H1 (cell line): ENCODE measurements at regions not wholly inside any gene's neighbourhood (a gene's known extent, or its start where the extent isn't known, plus 50 kb on each side); places are given as distances from the start of the nearest gene placed in this dataset.
A peak's percentile ranks its signal among the peaks of the same experiment; 100 is the strongest.

ENCODE experiments used
- CTCF ChIA-PET: fragments of 300-600 bp; sonication (Branson Sonifier 250); formaldehyde crosslinking; loops from one replicate; lab custom pipeline; 2021; ENCODE audit not compliant: partially characterized antibody; lab: Charles Lee
- POLR2A ChIA-PET: fragments of 300-600 bp; sonication (Branson Sonifier 250); formaldehyde crosslinking; loops from one replicate; lab custom pipeline; 2021; ENCODE audit warnings: inconsistent platforms; ENCODE audit not compliant: partially characterized antibody; lab: Charles Lee
- DNase-seq, 2 experiments: peaks; one replicate each; pipeline versions ENCODE4 v3.0.0 to v3.0.0-alpha.2; 2010 to 2022; ENCODE audit warnings: low spot score in 2 of 2, low read depth in 1 of 2, mixed read lengths in 1 of 2
- FAIRE-seq: peaks from 2 replicates; lab custom pipeline; 2011; peaks lifted over from hg19 to GRCh38; lab: Jason Lieb, UNC
- H2AFZ ChIP-seq: 2 replicates; pipeline ENCODE4 v1.8.1; 2012; ENCODE audit warnings: low read length, inconsistent platforms
- H2AK5ac ChIP-seq: 2 replicates; pipeline ENCODE4 v1.6.1; 2013; ENCODE audit warnings: low read depth, low read length
- H2BK120ac ChIP-seq: replicated peaks from 2 replicates; pipeline ENCODE3; 2013; ENCODE audit warnings: low read depth, low read length, inconsistent platforms
- H2BK12ac ChIP-seq: 2 replicates; pipeline ENCODE4 v1.6.1; 2013; ENCODE audit warnings: low read depth, low read length
- H2BK15ac ChIP-seq: 2 replicates; pipeline ENCODE4 v1.6.1; 2013; ENCODE audit warnings: low read length
- H2BK20ac ChIP-seq: 2 replicates; pipeline ENCODE4 v1.6.1; 2013; ENCODE audit warnings: low read length
- H2BK5ac ChIP-seq: 2 replicates; pipeline ENCODE4 v1.6.1; 2013; ENCODE audit warnings: low read depth, low read length
- H3K14ac ChIP-seq: 2 replicates; pipeline ENCODE4 v1.6.1; 2013; ENCODE audit warnings: inconsistent platforms; ENCODE audit not compliant: insufficient read length
- H3K18ac ChIP-seq: 2 replicates; pipeline ENCODE4 v1.6.1; 2013; ENCODE audit warnings: low read length; ENCODE audit errors: extremely low read depth
- H3K23ac ChIP-seq: 2 replicates; pipeline ENCODE4 v1.6.1; 2013; ENCODE audit warnings: inconsistent platforms; ENCODE audit not compliant: insufficient read length
- H3K23me2 ChIP-seq: 2 replicates; pipeline ENCODE4 v1.6.1; 2013; ENCODE audit warnings: low read depth, low read length
- H3K27ac ChIP-seq: 2 replicates; pipeline ENCODE4 v1.6.1; 2011; ENCODE audit warnings: low read depth, low read length, inconsistent platforms
- H3K27me3 ChIP-seq, 4 experiments: replicated peaks in 1 of 4; 1 replicate in 1 of 4; 2 replicates in 3 of 4; pipeline versions ENCODE4 v1.6.1 to v1.8.1; 2011 to 2013; ENCODE audit warnings: low read length in 3 of 4, mild to moderate bottlenecking in 3 of 4, inconsistent platforms in 2 of 4, mixed read lengths in 2 of 4, moderate library complexity in 1 of 4; ENCODE audit not compliant: control insufficient read depth in 3 of 4, insufficient read depth in 3 of 4; ENCODE audit errors: extremely low read depth in 1 of 4
- H3K36me3 ChIP-seq, 4 experiments: 2 replicates each; pipeline versions ENCODE4 v1.6.1 to v1.8.1; 2011 to 2013; ENCODE audit warnings: mild to moderate bottlenecking in 4 of 4, low read length in 3 of 4, moderate library complexity in 2 of 4, control low read depth in 1 of 4, inconsistent platforms in 1 of 4; ENCODE audit not compliant: insufficient read depth in 4 of 4, control insufficient read depth in 2 of 4
- H3K4ac ChIP-seq: replicated peaks from 2 replicates; pipeline ENCODE3; 2013; ENCODE audit warnings: low read length, low read depth, mixed read lengths, inconsistent platforms; ENCODE audit not compliant: insufficient read length
- H3K4me1 ChIP-seq, 4 experiments: replicated peaks in 1 of 4; 1 replicate in 1 of 4; 2 replicates in 3 of 4; pipeline versions ENCODE4 v1.6.1 to v1.8.1; 2011 to 2013; ENCODE audit warnings: low read length in 3 of 4, inconsistent platforms in 2 of 4, mixed read lengths in 1 of 4; ENCODE audit not compliant: insufficient read depth in 4 of 4, control insufficient read depth in 3 of 4
- H3K4me2 ChIP-seq, 2 experiments: 2 replicates each; pipeline versions ENCODE4 v1.6.1 to v1.8.1; 2011 to 2013; ENCODE audit warnings: low read depth in 2 of 2, low read length in 2 of 2, control low read depth in 1 of 2, inconsistent platforms in 1 of 2, mild to moderate bottlenecking in 1 of 2; ENCODE audit not compliant: insufficient read depth in 1 of 2
- H3K4me3 ChIP-seq, 4 experiments: fragments of 200-600, 300-600 bp in 1 of 4; sonication (generic), shearing (Covaris generic), sonication (Bioruptor Twin) in 1 of 4; 2 replicates each; pipeline versions ENCODE4 v1.5.1 to v1.8.1; 2011 to 2016; ENCODE audit warnings: low read length in 4 of 4, low read depth in 3 of 4, control low read depth in 2 of 4, inconsistent platforms in 2 of 4, mild to moderate bottlenecking in 2 of 4, mixed read lengths in 1 of 4, moderate library complexity in 1 of 4; ENCODE audit not compliant: insufficient read depth in 2 of 4; ENCODE audit errors: extremely low read depth in 1 of 4
- H3K56ac ChIP-seq: replicated peaks from 2 replicates; pipeline ENCODE3; 2013; ENCODE audit warnings: low read depth, mild to moderate bottlenecking, mixed read lengths, low read length, inconsistent platforms; ENCODE audit not compliant: insufficient read length
- H3K79me1 ChIP-seq: 2 replicates; pipeline ENCODE4 v1.6.1; 2013; ENCODE audit warnings: low read depth, low read length, control low read depth
- H3K79me2 ChIP-seq, 2 experiments: 2 replicates each; pipeline versions ENCODE4 v1.6.1 to v1.8.1; 2012 to 2013; ENCODE audit warnings: low read length in 2 of 2, mild to moderate bottlenecking in 2 of 2, inconsistent platforms in 1 of 2; ENCODE audit not compliant: insufficient read depth in 2 of 2, control insufficient read depth in 1 of 2
- H3K9ac ChIP-seq, 4 experiments: replicated peaks in 1 of 4; 1 replicate in 1 of 4; 2 replicates in 3 of 4; pipeline versions ENCODE4 v1.6.1 to v1.8.1; 2011 to 2013; ENCODE audit warnings: low read depth in 3 of 4, low read length in 3 of 4, control low read depth in 2 of 4, mild to moderate bottlenecking in 2 of 4, moderate library complexity in 2 of 4, inconsistent platforms in 1 of 4; ENCODE audit errors: extremely low read depth in 1 of 4
- H3K9me3 ChIP-seq, 2 experiments: 2 replicates each; pipeline versions ENCODE4 v1.6.1 to v1.8.1; 2012 to 2013; ENCODE audit warnings: mild to moderate bottlenecking in 2 of 2, moderate library complexity in 2 of 2, control low read depth in 1 of 2, inconsistent platforms in 1 of 2, low read depth in 1 of 2, low read length in 1 of 2, mixed read lengths in 1 of 2; ENCODE audit not compliant: insufficient read depth in 2 of 2
- H4K20me1 ChIP-seq, 2 experiments: replicated peaks in 1 of 2; 2 replicates each; pipeline versions ENCODE3 to v1.8.1; 2011 to 2013; ENCODE audit warnings: inconsistent platforms in 2 of 2, low read length in 2 of 2, mild to moderate bottlenecking in 1 of 2; ENCODE audit not compliant: insufficient read depth in 2 of 2, control insufficient read depth in 1 of 2
- H4K5ac ChIP-seq: 2 replicates; pipeline ENCODE4 v1.6.1; 2013; ENCODE audit warnings: low read length, low read depth, mixed read lengths, inconsistent platforms; ENCODE audit not compliant: insufficient read length
- H4K8ac ChIP-seq: 2 replicates; pipeline ENCODE4 v1.8.0; 2013; ENCODE audit warnings: mild to moderate bottlenecking, moderate library complexity, low read length, inconsistent platforms; ENCODE audit not compliant: insufficient read depth; ENCODE audit errors: extremely low read depth
- H4K91ac ChIP-seq: replicated peaks from 2 replicates; pipeline ENCODE3; 2013; ENCODE audit warnings: low read length, mixed read lengths, inconsistent platforms; ENCODE audit not compliant: insufficient read length
- BRCA1 ChIP-seq: IDR thresholded peaks from 2 replicates; pipeline ENCODE4 v1.6.1; 2012; ENCODE audit warnings: low read depth, low read length, improper control_type of control experiment
- CBX8 ChIP-seq: fragments of 300-800, 300-1000 bp; sonication (generic); IDR thresholded peaks from 2 replicates; pipeline ENCODE4 v1.7.1; 2016; ENCODE audit warnings: low read depth, low read length, borderline replicate concordance
- EGR1 ChIP-seq: IDR thresholded peaks from 2 replicates; pipeline ENCODE4 v1.6.1; 2011; ENCODE audit warnings: low read depth, low read length, borderline replicate concordance
- NANOG ChIP-seq: IDR thresholded peaks from 2 replicates; pipeline ENCODE4 v1.6.1; 2011; ENCODE audit warnings: low read length, low read depth, mild to moderate bottlenecking, inconsistent platforms; ENCODE audit not compliant: insufficient read depth, poor library complexity, severe bottlenecking
- NRF1 ChIP-seq: IDR thresholded peaks from 2 replicates; pipeline ENCODE4 v1.6.1; 2011; ENCODE audit warnings: mild to moderate bottlenecking, low read depth, low read length, improper control_type of control experiment
- WGBS, 2 experiments: shearing (Covaris generic) in 1 of 2; methylation state at CpG; one replicate each; pipeline versions ENCODE4 v1.1.6 to v1.1.7; 2013 to 2015; ENCODE audit warnings: low lambda C conversion rate in 2 of 2, mixed read lengths in 2 of 2, inconsistent platforms in 1 of 2, low coverage in 1 of 2, missing lambda C conversion rate in 1 of 2; ENCODE audit not compliant: insufficient replicate concordance in 2 of 2, insufficient coverage in 1 of 2, insufficient read length in 1 of 2; ENCODE audit errors: extremely low coverage in 1 of 2, missing lambda C conversion rate in 1 of 2; 5-methylcytosine and 5-hydroxymethylcytosine counted together
- TF ChIP-seq, protein P1 (sequence below): IDR thresholded peaks from 2 replicates; pipeline ENCODE4 v1.6.1; 2012; ENCODE audit warnings: inconsistent platforms
- TF ChIP-seq, protein P2 (sequence below): IDR thresholded peaks from 2 replicates; pipeline ENCODE4 v1.6.1; 2012; ENCODE audit warnings: inconsistent platforms
- TF ChIP-seq, protein P3 (sequence below): IDR thresholded peaks from 2 replicates; pipeline ENCODE4 v1.6.1; 2011; ENCODE audit warnings: low read length, improper control_type of control experiment

DNA sequence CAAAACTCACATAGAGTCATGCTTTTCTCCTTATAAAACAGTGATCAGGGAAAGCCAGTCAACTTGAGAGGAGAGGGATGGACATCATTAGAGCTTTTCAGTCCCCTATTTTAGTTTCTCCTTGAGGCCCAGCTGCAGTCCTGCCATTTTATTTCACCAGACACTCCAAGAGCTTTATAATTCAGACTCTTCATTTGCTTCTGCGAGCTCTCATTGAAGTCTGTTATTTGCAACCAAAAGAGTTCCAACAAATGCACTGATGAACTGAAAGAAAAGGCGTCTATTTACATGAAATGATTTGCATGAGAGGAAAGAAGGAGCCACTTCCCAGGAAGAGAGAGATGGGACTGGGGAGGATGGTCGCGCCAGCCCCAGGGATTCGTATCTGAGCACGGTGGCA, 86.8 kb downstream of the NDUFA12 start:
- ChIA-PET CTCF (interaction anchor here (0.9 to 2.0 kb wide), 2 partner anchors 23 to 153 kb away, joined by 3 to 5 read pairs; no protein-coding TSS in a partner anchor), POLR2A (no interaction called here)
- no peak overlapping the region for H2AK5ac ChIP-seq
- no peaks in the 10 kb centered on the region for H3K36me3 ChIP-seq
- no peak overlapping the region for H2BK5ac ChIP-seq
- no peak overlapping the region for H3K4me2 ChIP-seq
- H3K18ac ChIP-seq = no peak overlapping the region
- H4K91ac ChIP-seq = no peak overlapping the region
- H3K79me1 ChIP-seq = no peaks in the 10 kb centered on the region
- H3K79me2 ChIP-seq = no peaks in the 10 kb centered on the region
- no peaks in the 10 kb centered on the region for H3K23me2 ChIP-seq
- TF ChIP-seq CBX8 (no peak), NANOG (no peak), BRCA1 (no peak), NRF1 (no peak), EGR1 (no peak)
- TF ChIP-seq, protein P1, sequence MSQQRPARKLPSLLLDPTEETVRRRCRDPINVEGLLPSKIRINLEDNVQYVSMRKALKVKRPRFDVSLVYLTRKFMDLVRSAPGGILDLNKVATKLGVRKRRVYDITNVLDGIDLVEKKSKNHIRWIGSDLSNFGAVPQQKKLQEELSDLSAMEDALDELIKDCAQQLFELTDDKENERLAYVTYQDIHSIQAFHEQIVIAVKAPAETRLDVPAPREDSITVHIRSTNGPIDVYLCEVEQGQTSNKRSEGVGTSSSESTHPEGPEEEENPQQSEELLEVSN = no peak
- TF ChIP-seq, protein P2, sequence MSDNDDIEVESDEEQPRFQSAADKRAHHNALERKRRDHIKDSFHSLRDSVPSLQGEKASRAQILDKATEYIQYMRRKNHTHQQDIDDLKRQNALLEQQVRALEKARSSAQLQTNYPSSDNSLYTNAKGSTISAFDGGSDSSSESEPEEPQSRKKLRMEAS = no peak
- TF ChIP-seq, protein P3, sequence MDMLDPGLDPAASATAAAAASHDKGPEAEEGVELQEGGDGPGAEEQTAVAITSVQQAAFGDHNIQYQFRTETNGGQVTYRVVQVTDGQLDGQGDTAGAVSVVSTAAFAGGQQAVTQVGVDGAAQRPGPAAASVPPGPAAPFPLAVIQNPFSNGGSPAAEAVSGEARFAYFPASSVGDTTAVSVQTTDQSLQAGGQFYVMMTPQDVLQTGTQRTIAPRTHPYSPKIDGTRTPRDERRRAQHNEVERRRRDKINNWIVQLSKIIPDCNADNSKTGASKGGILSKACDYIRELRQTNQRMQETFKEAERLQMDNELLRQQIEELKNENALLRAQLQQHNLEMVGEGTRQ = no peak
- no peak overlapping the region for H3K4me3 ChIP-seq
- H2BK120ac ChIP-seq = no peak overlapping the region
- no peak overlapping the region for H3K4ac ChIP-seq
- DNase-seq (no peak), FAIRE-seq (no peak)
- WGBS, 2 experiments = 74% methylated on average over 6 of the region's 6 CpGs; no CpG with 5 or more reads in 1 of the 2 experiments
- no peak overlapping the region for H3K23ac ChIP-seq
- H2BK12ac ChIP-seq = no peak overlapping the region
- H3K27ac ChIP-seq = no peak overlapping the region
- H3K27me3 ChIP-seq = no peaks in the 10 kb centered on the region
- no peak overlapping the region for H3K9ac ChIP-seq
- H3K9me3 ChIP-seq = peaks cover 2 to 6% of the 10 kb centered on the region in 2 experiments; a peak in 1 of 4 replicates
- no peak overlapping the region for H3K14ac ChIP-seq
- H2BK15ac ChIP-seq = no peak overlapping the region
- H4K20me1 ChIP-seq = no peaks in the 10 kb centered on the region
- H4K5ac ChIP-seq = no peak overlapping the region
- H2AFZ ChIP-seq = peak overlapping the region; percentile 51; the same call in 1 of the 2 replicates
- no peak overlapping the region for H4K8ac ChIP-seq
- peaks cover 0 to 5% (median 2%) of the 10 kb centered on the region in 4 experiments; a peak in 2 of 7 replicates for H3K4me1 ChIP-seq
- H3K56ac ChIP-seq = no peak overlapping the region
- no peak overlapping the region for H2BK20ac ChIP-seq
